Inflammatory macrophage treated with lipopolysaccharide for 4 hours (primary cell): ENCODE measurements at regions not wholly inside any gene's neighbourhood (a gene's known extent, or its start where the extent isn't known, plus 50 kb on each side); places are given as distances from the start of the nearest gene placed in this dataset.

Source experiments
- DNase-seq: peaks from one replicate; pipeline ENCODE4 v3.0.0-alpha.2; 2020

- no peak for DNase-seq
Measured at GRCh38 chr16:52101246-52101645, 445.7 kb downstream of the TOX3 start.

GRCh38 chr16:52099382-52099781, 447.6 kb downstream of the TOX3 start:
- no peak for DNase-seq

- DNase-seq, result no peak
Measured at GRCh38 chr16:52095471-52095870, 451.5 kb downstream of the TOX3 start.

- no peak for DNase-seq
Measured at GRCh38 chr16:52092126-52092525, 454.8 kb downstream of the TOX3 start.

GRCh38 chr16:52090080-52090479, 456.9 kb downstream of the TOX3 start:
- DNase-seq, result no peak

- DNase-seq, result no peak
Measured at GRCh38 chr16:52089476-52089875, 457.5 kb downstream of the TOX3 start.

- DNase-seq, result no peak
Measured at GRCh38 chr16:52086901-52087300, 460.0 kb downstream of the TOX3 start.

GRCh38 chr16:52078716-52079655, 468.0 kb downstream of the TOX3 start:
- no peak for DNase-seq

- DNase-seq, result no peak
Measured at GRCh38 chr16:52077607-52078006, 469.3 kb downstream of the TOX3 start.

GRCh38 chr16:52076801-52077201, 470.1 kb downstream of the TOX3 start:
- DNase-seq, result no peak

- DNase-seq, result no peak
Measured at GRCh38 chr16:52076332-52076731, 470.6 kb downstream of the TOX3 start.

- no peak for DNase-seq
Measured at GRCh38 chr16:52074133-52074532, 472.8 kb downstream of the TOX3 start.

- DNase-seq, result no peak
Measured at GRCh38 chr16:52073024-52073423, 473.9 kb downstream of the TOX3 start.

- DNase-seq, result no peak
Measured at GRCh38 chr16:52071101-52071500, 475.8 kb downstream of the TOX3 start.

- no peak for DNase-seq
Measured at GRCh38 chr16:52070341-52071057, 476.4 kb downstream of the TOX3 start.

- DNase-seq, result no peak
Measured at GRCh38 chr16:52069866-52070265, 477.1 kb downstream of the TOX3 start.

GRCh38 chr16:52068447-52069074, 478.4 kb downstream of the TOX3 start:
- DNase-seq, result no peak

GRCh38 chr16:52066962-52067361, 480.0 kb downstream of the TOX3 start:
- DNase-seq, result no peak

GRCh38 chr16:52056259-52056658, 490.7 kb downstream of the TOX3 start:
- DNase-seq, result no peak

GRCh38 chr16:52055381-52055780, 491.6 kb downstream of the TOX3 start:
- no peak for DNase-seq

GRCh38 chr16:52054326-52054725, 492.6 kb downstream of the TOX3 start:
- DNase-seq, result no peak

- no peak for DNase-seq
Measured at GRCh38 chr16:52052818-52053217, 494.1 kb downstream of the TOX3 start.

GRCh38 chr16:52051414-52052172, 495.4 kb downstream of the TOX3 start:
- no peak for DNase-seq
